ENCODE measurements at regions not wholly inside any gene's neighbourhood (a gene's known extent, or its start where the extent isn't known, plus 50 kb on each side); places are given as distances from the start of the nearest gene placed in this dataset.

- no peak for DNase-seq (ENCODE audit: low read depth)
- TF ChIP-seq CTCF (IDR thresholded peaks at IDR 0.05; ENCODE audit: insufficient read depth, low read length, poor library complexity, severe bottlenecking): no peak
- no peak overlapping the region for H3K4me3 ChIP-seq (ENCODE audit: low read depth, low read length)
- no peaks in the 10 kb centered on the region for H3K27me3 ChIP-seq (ENCODE audit: control insufficient read depth, insufficient read depth, low read length)
- no peaks in the 10 kb centered on the region for H3K36me3 ChIP-seq (ENCODE audit: control insufficient read depth, insufficient read depth, low read length)
Measured at GRCh38 chr2:104547221-104547620, 306.7 kb upstream of the POU3F3 start.

GRCh38 chr2:104561251-104561650, 292.7 kb upstream of the POU3F3 start:
- DNase-seq (ENCODE audit: low read depth): no peak
- Histone ChIP-seq H3K27me3 (ENCODE audit: control insufficient read depth, insufficient read depth, low read length) (no peaks in the 10 kb centered on the region), H3K36me3 (ENCODE audit: control insufficient read depth, insufficient read depth, low read length) (no peaks in the 10 kb centered on the region), H3K4me3 (ENCODE audit: low read depth, low read length) (no peak overlapping the region)
- no peak for TF ChIP-seq CTCF (IDR thresholded peaks at IDR 0.05; ENCODE audit: insufficient read depth, low read length, poor library complexity, severe bottlenecking)

GRCh38 chr2:104562537-104562936, 291.4 kb upstream of the POU3F3 start:
- no peak overlapping the region for H3K4me3 ChIP-seq (ENCODE audit: low read depth, low read length)
- no peak for DNase-seq (ENCODE audit: low read depth)
- no peak for TF ChIP-seq CTCF (IDR thresholded peaks at IDR 0.05; ENCODE audit: insufficient read depth, low read length, poor library complexity, severe bottlenecking)
- no peaks in the 10 kb centered on the region for H3K36me3 ChIP-seq (ENCODE audit: control insufficient read depth, insufficient read depth, low read length)
- H3K27me3 ChIP-seq (ENCODE audit: control insufficient read depth, insufficient read depth, low read length): no peaks in the 10 kb centered on the region

- no peak for TF ChIP-seq CTCF (IDR thresholded peaks at IDR 0.05; ENCODE audit: insufficient read depth, low read length, poor library complexity, severe bottlenecking)
- no peaks in the 10 kb centered on the region for H3K27me3 ChIP-seq (ENCODE audit: control insufficient read depth, insufficient read depth, low read length)
- no peaks in the 10 kb centered on the region for H3K36me3 ChIP-seq (ENCODE audit: control insufficient read depth, insufficient read depth, low read length)
- no peak overlapping the region for H3K4me3 ChIP-seq (ENCODE audit: low read depth, low read length)
- DNase-seq (ENCODE audit: low read depth): no peak
Measured at GRCh38 chr2:104563398-104563996, 290.4 kb upstream of the POU3F3 start.

GRCh38 chr2:104568247-104568646, 285.7 kb upstream of the POU3F3 start:
- no peaks in the 10 kb centered on the region for H3K36me3 ChIP-seq (ENCODE audit: control insufficient read depth, insufficient read depth, low read length)
- H3K4me3 ChIP-seq (ENCODE audit: low read depth, low read length): no peak overlapping the region
- DNase-seq (ENCODE audit: low read depth): no peak
- no peak for TF ChIP-seq CTCF (IDR thresholded peaks at IDR 0.05; ENCODE audit: insufficient read depth, low read length, poor library complexity, severe bottlenecking)
- H3K27me3 ChIP-seq (ENCODE audit: control insufficient read depth, insufficient read depth, low read length): no peaks in the 10 kb centered on the region

GRCh38 chr2:104570259-104570658, 283.7 kb upstream of the POU3F3 start:
- TF ChIP-seq CTCF (IDR thresholded peaks at IDR 0.05; ENCODE audit: insufficient read depth, low read length, poor library complexity, severe bottlenecking): no peak

More at GRCh38 chr2:104570259-104570658, 283.7 kb upstream of the POU3F3 start:
- Histone ChIP-seq H3K4me3 (ENCODE audit: low read depth, low read length) (no peak overlapping the region), H3K27me3 (ENCODE audit: control insufficient read depth, insufficient read depth, low read length) (no peaks in the 10 kb centered on the region), H3K36me3 (ENCODE audit: control insufficient read depth, insufficient read depth, low read length) (no peaks in the 10 kb centered on the region)
- DNase-seq (ENCODE audit: low read depth): no peak
